H1 (cell line): ENCODE measurements at regions not wholly inside any gene's neighbourhood (a gene's known extent, or its start where the extent isn't known, plus 50 kb on each side); places are given as distances from the start of the nearest gene placed in this dataset.

Source experiments
- CTCF ChIA-PET: fragments of 300-600 bp; sonication (Branson Sonifier 250); formaldehyde crosslinking; loops from one replicate; lab custom pipeline; 2021; ENCODE audit not compliant: partially characterized antibody; lab: Charles Lee
- POLR2A ChIA-PET: fragments of 300-600 bp; sonication (Branson Sonifier 250); formaldehyde crosslinking; loops from one replicate; lab custom pipeline; 2021; ENCODE audit warnings: inconsistent platforms; ENCODE audit not compliant: partially characterized antibody; lab: Charles Lee
- DNase-seq, 2 experiments: peaks; one replicate each; pipeline versions ENCODE4 v3.0.0 to v3.0.0-alpha.2; 2010 to 2022; ENCODE audit warnings: low spot score in 2 of 2, low read depth in 1 of 2, mixed read lengths in 1 of 2
- FAIRE-seq: peaks from 2 replicates; lab custom pipeline; 2011; peaks lifted over from hg19 to GRCh38; lab: Jason Lieb, UNC
- H2AFZ ChIP-seq: 2 replicates; pipeline ENCODE4 v1.8.1; 2012; ENCODE audit warnings: low read length, inconsistent platforms
- H2AK5ac ChIP-seq: 2 replicates; pipeline ENCODE4 v1.6.1; 2013; ENCODE audit warnings: low read depth, low read length
- H2BK120ac ChIP-seq: replicated peaks from 2 replicates; pipeline ENCODE3; 2013; ENCODE audit warnings: low read depth, low read length, inconsistent platforms
- H2BK12ac ChIP-seq: 2 replicates; pipeline ENCODE4 v1.6.1; 2013; ENCODE audit warnings: low read depth, low read length
- H2BK15ac ChIP-seq: 2 replicates; pipeline ENCODE4 v1.6.1; 2013; ENCODE audit warnings: low read length
- H2BK20ac ChIP-seq: 2 replicates; pipeline ENCODE4 v1.6.1; 2013; ENCODE audit warnings: low read length
- H2BK5ac ChIP-seq: 2 replicates; pipeline ENCODE4 v1.6.1; 2013; ENCODE audit warnings: low read depth, low read length
- H3K14ac ChIP-seq: 2 replicates; pipeline ENCODE4 v1.6.1; 2013; ENCODE audit warnings: inconsistent platforms; ENCODE audit not compliant: insufficient read length
- H3K18ac ChIP-seq: 2 replicates; pipeline ENCODE4 v1.6.1; 2013; ENCODE audit warnings: low read length; ENCODE audit errors: extremely low read depth
- H3K23ac ChIP-seq: 2 replicates; pipeline ENCODE4 v1.6.1; 2013; ENCODE audit warnings: inconsistent platforms; ENCODE audit not compliant: insufficient read length
- H3K23me2 ChIP-seq: 2 replicates; pipeline ENCODE4 v1.6.1; 2013; ENCODE audit warnings: low read depth, low read length
- H3K27ac ChIP-seq: 2 replicates; pipeline ENCODE4 v1.6.1; 2011; ENCODE audit warnings: low read depth, low read length, inconsistent platforms
- H3K27me3 ChIP-seq, 4 experiments: replicated peaks in 1 of 4; 1 replicate in 1 of 4; 2 replicates in 3 of 4; pipeline versions ENCODE4 v1.6.1 to v1.8.1; 2011 to 2013; ENCODE audit warnings: low read length in 3 of 4, mild to moderate bottlenecking in 3 of 4, inconsistent platforms in 2 of 4, mixed read lengths in 2 of 4, moderate library complexity in 1 of 4; ENCODE audit not compliant: control insufficient read depth in 3 of 4, insufficient read depth in 3 of 4; ENCODE audit errors: extremely low read depth in 1 of 4
- H3K36me3 ChIP-seq, 4 experiments: 2 replicates each; pipeline versions ENCODE4 v1.6.1 to v1.8.1; 2011 to 2013; ENCODE audit warnings: mild to moderate bottlenecking in 4 of 4, low read length in 3 of 4, moderate library complexity in 2 of 4, control low read depth in 1 of 4, inconsistent platforms in 1 of 4; ENCODE audit not compliant: insufficient read depth in 4 of 4, control insufficient read depth in 2 of 4
- H3K4ac ChIP-seq: replicated peaks from 2 replicates; pipeline ENCODE3; 2013; ENCODE audit warnings: low read length, low read depth, mixed read lengths, inconsistent platforms; ENCODE audit not compliant: insufficient read length
- H3K4me1 ChIP-seq, 4 experiments: replicated peaks in 1 of 4; 1 replicate in 1 of 4; 2 replicates in 3 of 4; pipeline versions ENCODE4 v1.6.1 to v1.8.1; 2011 to 2013; ENCODE audit warnings: low read length in 3 of 4, inconsistent platforms in 2 of 4, mixed read lengths in 1 of 4; ENCODE audit not compliant: insufficient read depth in 4 of 4, control insufficient read depth in 3 of 4
- H3K4me2 ChIP-seq, 2 experiments: 2 replicates each; pipeline versions ENCODE4 v1.6.1 to v1.8.1; 2011 to 2013; ENCODE audit warnings: low read depth in 2 of 2, low read length in 2 of 2, control low read depth in 1 of 2, inconsistent platforms in 1 of 2, mild to moderate bottlenecking in 1 of 2; ENCODE audit not compliant: insufficient read depth in 1 of 2
- H3K4me3 ChIP-seq, 4 experiments: fragments of 200-600, 300-600 bp in 1 of 4; sonication (generic), shearing (Covaris generic), sonication (Bioruptor Twin) in 1 of 4; 2 replicates each; pipeline versions ENCODE4 v1.5.1 to v1.8.1; 2011 to 2016; ENCODE audit warnings: low read length in 4 of 4, low read depth in 3 of 4, control low read depth in 2 of 4, inconsistent platforms in 2 of 4, mild to moderate bottlenecking in 2 of 4, mixed read lengths in 1 of 4, moderate library complexity in 1 of 4; ENCODE audit not compliant: insufficient read depth in 2 of 4; ENCODE audit errors: extremely low read depth in 1 of 4
- H3K56ac ChIP-seq: replicated peaks from 2 replicates; pipeline ENCODE3; 2013; ENCODE audit warnings: low read depth, mild to moderate bottlenecking, mixed read lengths, low read length, inconsistent platforms; ENCODE audit not compliant: insufficient read length
- H3K79me1 ChIP-seq: 2 replicates; pipeline ENCODE4 v1.6.1; 2013; ENCODE audit warnings: low read depth, low read length, control low read depth
- H3K79me2 ChIP-seq, 2 experiments: 2 replicates each; pipeline versions ENCODE4 v1.6.1 to v1.8.1; 2012 to 2013; ENCODE audit warnings: low read length in 2 of 2, mild to moderate bottlenecking in 2 of 2, inconsistent platforms in 1 of 2; ENCODE audit not compliant: insufficient read depth in 2 of 2, control insufficient read depth in 1 of 2
- H3K9ac ChIP-seq, 4 experiments: replicated peaks in 1 of 4; 1 replicate in 1 of 4; 2 replicates in 3 of 4; pipeline versions ENCODE4 v1.6.1 to v1.8.1; 2011 to 2013; ENCODE audit warnings: low read depth in 3 of 4, low read length in 3 of 4, control low read depth in 2 of 4, mild to moderate bottlenecking in 2 of 4, moderate library complexity in 2 of 4, inconsistent platforms in 1 of 4; ENCODE audit errors: extremely low read depth in 1 of 4
- H3K9me3 ChIP-seq, 2 experiments: 2 replicates each; pipeline versions ENCODE4 v1.6.1 to v1.8.1; 2012 to 2013; ENCODE audit warnings: mild to moderate bottlenecking in 2 of 2, moderate library complexity in 2 of 2, control low read depth in 1 of 2, inconsistent platforms in 1 of 2, low read depth in 1 of 2, low read length in 1 of 2, mixed read lengths in 1 of 2; ENCODE audit not compliant: insufficient read depth in 2 of 2
- H4K20me1 ChIP-seq, 2 experiments: replicated peaks in 1 of 2; 2 replicates each; pipeline versions ENCODE3 to v1.8.1; 2011 to 2013; ENCODE audit warnings: inconsistent platforms in 2 of 2, low read length in 2 of 2, mild to moderate bottlenecking in 1 of 2; ENCODE audit not compliant: insufficient read depth in 2 of 2, control insufficient read depth in 1 of 2
- H4K5ac ChIP-seq: 2 replicates; pipeline ENCODE4 v1.6.1; 2013; ENCODE audit warnings: low read length, low read depth, mixed read lengths, inconsistent platforms; ENCODE audit not compliant: insufficient read length
- H4K8ac ChIP-seq: 2 replicates; pipeline ENCODE4 v1.8.0; 2013; ENCODE audit warnings: mild to moderate bottlenecking, moderate library complexity, low read length, inconsistent platforms; ENCODE audit not compliant: insufficient read depth; ENCODE audit errors: extremely low read depth
- H4K91ac ChIP-seq: replicated peaks from 2 replicates; pipeline ENCODE3; 2013; ENCODE audit warnings: low read length, mixed read lengths, inconsistent platforms; ENCODE audit not compliant: insufficient read length
- ASH2L ChIP-seq: fragments of 200-600, 300-600 bp; sonication (generic); IDR thresholded peaks from one replicate; pipeline ENCODE4 v1.7.1; 2017; ENCODE audit warnings: low read length
- CHD1 ChIP-seq: IDR thresholded peaks from 2 replicates; pipeline ENCODE4 v1.6.1; 2012; ENCODE audit warnings: low read depth, low read length, improper control_type of control experiment
- CHD2 ChIP-seq: IDR thresholded peaks from 2 replicates; pipeline ENCODE4 v1.6.1; 2012; ENCODE audit warnings: low read length, improper control_type of control experiment
- CREB1 ChIP-seq: IDR thresholded peaks from 2 replicates; pipeline ENCODE4 v1.6.1; 2012; ENCODE audit warnings: inconsistent platforms
- KDM4A ChIP-seq: IDR thresholded peaks from one replicate; pipeline ENCODE4 v1.7.1; 2012; ENCODE audit warnings: low read depth, mild to moderate bottlenecking, moderate library complexity, low read length, inconsistent platforms; ENCODE audit not compliant: severe bottlenecking
- NANOG ChIP-seq: IDR thresholded peaks from 2 replicates; pipeline ENCODE4 v1.6.1; 2011; ENCODE audit warnings: low read length, low read depth, mild to moderate bottlenecking, inconsistent platforms; ENCODE audit not compliant: insufficient read depth, poor library complexity, severe bottlenecking
- NRF1 ChIP-seq: IDR thresholded peaks from 2 replicates; pipeline ENCODE4 v1.6.1; 2011; ENCODE audit warnings: mild to moderate bottlenecking, low read depth, low read length, improper control_type of control experiment
- POLR2AphosphoS5 ChIP-seq: IDR thresholded peaks from 2 replicates; pipeline ENCODE4 v1.6.1; 2011; ENCODE audit warnings: low read depth, low read length
- RBBP5 ChIP-seq: IDR thresholded peaks from 2 replicates; pipeline ENCODE4 v1.7.1; 2012; ENCODE audit warnings: low read depth, mild to moderate bottlenecking, inconsistent platforms, low read length, moderate library complexity, borderline replicate concordance
- SIX5 ChIP-seq: IDR thresholded peaks from 2 replicates; pipeline ENCODE4 v1.6.1; 2011; ENCODE audit warnings: mild to moderate bottlenecking, low read depth, low read length
- TBP ChIP-seq: IDR thresholded peaks from 2 replicates; pipeline ENCODE4 v1.6.1; 2011; ENCODE audit warnings: low read depth, low read length, improper control_type of control experiment
- TEAD4 ChIP-seq: IDR thresholded peaks from 2 replicates; pipeline ENCODE4 v1.6.1; 2012; ENCODE audit warnings: low read depth, low read length, inconsistent platforms, mixed read lengths
- YY1 ChIP-seq: IDR thresholded peaks from 2 replicates; pipeline ENCODE4 v1.6.1; 2011; ENCODE audit warnings: low read depth, mild to moderate bottlenecking, low read length
- WGBS, 2 experiments: shearing (Covaris generic) in 1 of 2; methylation state at CpG; one replicate each; pipeline versions ENCODE4 v1.1.6 to v1.1.7; 2013 to 2015; ENCODE audit warnings: low lambda C conversion rate in 2 of 2, mixed read lengths in 2 of 2, inconsistent platforms in 1 of 2, low coverage in 1 of 2, missing lambda C conversion rate in 1 of 2; ENCODE audit not compliant: insufficient replicate concordance in 2 of 2, insufficient coverage in 1 of 2, insufficient read length in 1 of 2; ENCODE audit errors: extremely low coverage in 1 of 2, missing lambda C conversion rate in 1 of 2; 5-methylcytosine and 5-hydroxymethylcytosine counted together
- TF ChIP-seq, protein P1 (sequence below): IDR thresholded peaks from 2 replicates; pipeline ENCODE4 v1.6.1; 2012; ENCODE audit warnings: inconsistent platforms

DNA sequence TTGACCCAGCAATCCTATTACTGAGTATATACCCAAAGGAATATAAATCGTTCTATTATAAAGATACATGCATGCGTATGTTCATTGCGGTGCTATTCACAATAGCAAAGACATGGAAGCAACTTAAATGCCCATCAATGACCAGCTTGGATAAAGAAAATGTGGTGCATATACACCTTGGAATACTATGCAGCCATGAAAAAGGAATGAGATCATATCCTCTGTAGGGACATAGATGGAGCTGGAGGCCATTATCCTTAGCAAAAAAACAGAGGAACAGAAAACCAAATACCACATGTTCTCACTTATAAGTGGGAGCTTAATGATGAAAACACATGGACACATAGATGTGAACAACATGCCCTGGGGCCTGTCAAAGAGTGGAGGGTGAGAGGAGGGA, 124.1 kb upstream of the AFF2 start:
- Histone ChIP-seq H3K36me3 (no peaks in the 10 kb centered on the region), H2BK15ac (no peak overlapping the region), H3K79me1 (no peaks in the 10 kb centered on the region), H4K8ac (no peak overlapping the region), H2BK120ac (no peak overlapping the region), H3K23me2 (no peaks in the 10 kb centered on the region), H3K9ac (no peak overlapping the region), H2BK5ac (no peak overlapping the region), H3K9me3 (no peaks in the 10 kb centered on the region), H2AK5ac (no peak overlapping the region), H2BK20ac (no peak overlapping the region), H3K23ac (no peak overlapping the region), H3K27ac (no peak overlapping the region), H2BK12ac (no peak overlapping the region), H3K4me1 (no peaks in the 10 kb centered on the region), H3K4ac (no peak overlapping the region), H3K27me3 (no peaks in the 10 kb centered on the region), H3K4me2 (no peak overlapping the region), H3K14ac (no peak overlapping the region), H3K79me2 (no peaks in the 10 kb centered on the region), H3K56ac (no peak overlapping the region), H2AFZ (no peak overlapping the region), H3K18ac (no peak overlapping the region)
- POLR2A ChIA-PET: no interaction called here
- CTCF ChIA-PET: interaction anchor here (0.6 kb wide), 1 partner anchor 990 kb away, joined by 3 read pairs; no protein-coding TSS in a partner anchor
- FAIRE-seq (no peak), DNase-seq (no peak)
- 100% methylated on average over 3 of the region's 3 CpGs; no CpG with 5 or more reads in 1 of the 2 experiments for WGBS, 2 experiments
- TF ChIP-seq YY1: no peak
- TF ChIP-seq TEAD4: no peak
- TF ChIP-seq SIX5: no peak
- no peak for TF ChIP-seq TBP
- TF ChIP-seq, protein P1, sequence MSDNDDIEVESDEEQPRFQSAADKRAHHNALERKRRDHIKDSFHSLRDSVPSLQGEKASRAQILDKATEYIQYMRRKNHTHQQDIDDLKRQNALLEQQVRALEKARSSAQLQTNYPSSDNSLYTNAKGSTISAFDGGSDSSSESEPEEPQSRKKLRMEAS: no peak
- TF ChIP-seq CREB1: no peak
- TF ChIP-seq CHD2: no peak
- TF ChIP-seq POLR2AphosphoS5: no peak
- TF ChIP-seq NRF1: no peak
- no peak for TF ChIP-seq NANOG
- TF ChIP-seq CHD1: no peak
- no peak for TF ChIP-seq ASH2L
- no peak for TF ChIP-seq KDM4A
- no peak for TF ChIP-seq RBBP5
- TF ChIP-seq, all 59 proteins: peak for 0
- H4K20me1 ChIP-seq: no peaks in the 10 kb centered on the region
- H3K4me3 ChIP-seq: no peak overlapping the region
- H4K5ac ChIP-seq: no peak overlapping the region
- no peak overlapping the region for H4K91ac ChIP-seq
